ENCODE measurements at regions not wholly inside any gene's neighbourhood (a gene's known extent, or its start where the extent isn't known, plus 50 kb on each side); places are given as distances from the start of the nearest gene placed in this dataset.

GRCh38 chr6:24043848-24044247, 82.2 kb upstream of the NRSN1 start:
- TF ChIP-seq CTCF (IDR thresholded peaks at IDR 0.05), result no peak
- no peak for TF ChIP-seq EP300 (IDR thresholded peaks at IDR 0.05)

Measured in tibial nerve (tissue), 4 donors.